ENCODE measurements at regions not wholly inside any gene's neighbourhood (a gene's known extent, or its start where the extent isn't known, plus 50 kb on each side); places are given as distances from the start of the nearest gene placed in this dataset.
"Not testable (repeated sequence)": the region's sequence is repeated elsewhere in the genome, so short reads cannot be mapped to it uniquely, and the experiment has no call there.

DNA sequence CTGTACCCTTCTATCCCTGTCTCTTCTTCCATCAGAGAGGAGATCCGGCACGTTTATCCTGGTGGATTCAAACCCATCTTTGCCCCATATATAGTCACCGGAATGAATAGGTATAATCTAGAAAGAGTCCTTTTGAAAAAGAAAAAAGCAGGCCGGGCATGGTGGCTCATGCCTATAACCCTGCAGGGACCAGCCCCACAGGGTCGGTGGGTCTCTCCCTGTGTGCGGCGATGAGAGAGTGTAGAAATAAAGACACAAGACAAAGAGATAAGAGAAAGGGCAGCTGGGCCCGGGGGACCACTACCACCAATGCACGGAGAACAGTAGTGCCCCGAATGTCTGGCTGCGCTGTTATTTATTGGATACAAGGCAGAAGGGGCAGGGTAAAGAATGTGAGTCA lies 85.3 kb upstream of the TNK2 start:
- TF ChIP-seq, protein P1, sequence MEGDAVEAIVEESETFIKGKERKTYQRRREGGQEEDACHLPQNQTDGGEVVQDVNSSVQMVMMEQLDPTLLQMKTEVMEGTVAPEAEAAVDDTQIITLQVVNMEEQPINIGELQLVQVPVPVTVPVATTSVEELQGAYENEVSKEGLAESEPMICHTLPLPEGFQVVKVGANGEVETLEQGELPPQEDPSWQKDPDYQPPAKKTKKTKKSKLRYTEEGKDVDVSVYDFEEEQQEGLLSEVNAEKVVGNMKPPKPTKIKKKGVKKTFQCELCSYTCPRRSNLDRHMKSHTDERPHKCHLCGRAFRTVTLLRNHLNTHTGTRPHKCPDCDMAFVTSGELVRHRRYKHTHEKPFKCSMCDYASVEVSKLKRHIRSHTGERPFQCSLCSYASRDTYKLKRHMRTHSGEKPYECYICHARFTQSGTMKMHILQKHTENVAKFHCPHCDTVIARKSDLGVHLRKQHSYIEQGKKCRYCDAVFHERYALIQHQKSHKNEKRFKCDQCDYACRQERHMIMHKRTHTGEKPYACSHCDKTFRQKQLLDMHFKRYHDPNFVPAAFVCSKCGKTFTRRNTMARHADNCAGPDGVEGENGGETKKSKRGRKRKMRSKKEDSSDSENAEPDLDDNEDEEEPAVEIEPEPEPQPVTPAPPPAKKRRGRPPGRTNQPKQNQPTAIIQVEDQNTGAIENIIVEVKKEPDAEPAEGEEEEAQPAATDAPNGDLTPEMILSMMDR (IDR thresholded peaks at IDR 0.05) = not testable (repeated sequence)
- not testable (repeated sequence) for TF ChIP-seq POLR2A (IDR thresholded peaks at IDR 0.05)

Data from ovary (tissue), 3 donors.